CD8-positive, alpha-beta memory T cell (primary cell): ENCODE measurements at regions not wholly inside any gene's neighbourhood (a gene's known extent, or its start where the extent isn't known, plus 50 kb on each side); places are given as distances from the start of the nearest gene placed in this dataset.
"Not testable (repeated sequence)": the region's sequence is repeated elsewhere in the genome, so short reads cannot be mapped to it uniquely, and the experiment has no call there.

Experiments
- CTCF ChIA-PET: fragments of 350-600 bp; sonication (Branson Sonifier 250); formaldehyde crosslinking; loops from one replicate; lab custom pipeline; 2021; ENCODE audit warnings: antibody characterized with exemption; lab: Charles Lee
- POLR2A ChIA-PET: fragments of 350-600 bp; sonication (Branson Sonifier 250); formaldehyde crosslinking; loops from one replicate; lab custom pipeline; 2021; ENCODE audit warnings: antibody characterized with exemption; lab: Charles Lee
- DNase-seq, 5 donors: peaks; one replicate each; pipeline versions ENCODE4 v3.0.0 to v3.0.0-alpha.2; 2020 to 2022; ENCODE audit warnings: mixed read lengths in 1 of 5
- H3K27ac ChIP-seq: one replicate; pipeline ENCODE4 v1.7.0; 2013; ENCODE audit warnings: low read depth, mild to moderate bottlenecking, low read length, moderate library complexity
- H3K27me3 ChIP-seq: 2 replicates; pipeline ENCODE4 v1.7.0; 2013; ENCODE audit warnings: low read length, mild to moderate bottlenecking; ENCODE audit not compliant: insufficient read depth, poor library complexity, severe bottlenecking
- H3K36me3 ChIP-seq: 2 replicates; pipeline ENCODE4 v1.7.0; 2013; ENCODE audit warnings: mild to moderate bottlenecking, low read length, moderate library complexity; ENCODE audit not compliant: insufficient read depth
- H3K4me1 ChIP-seq: 2 replicates; pipeline ENCODE4 v1.7.0; 2013; ENCODE audit warnings: mild to moderate bottlenecking, low read length, moderate library complexity; ENCODE audit not compliant: insufficient read depth
- H3K4me3 ChIP-seq: 2 replicates; pipeline ENCODE4 v1.7.0; 2013; ENCODE audit warnings: mild to moderate bottlenecking, low read length
- H3K9me3 ChIP-seq: 2 replicates; pipeline ENCODE4 v1.7.0; 2013; ENCODE audit warnings: mild to moderate bottlenecking, low read length
- H3K27ac Mint-ChIP-seq, 8 donors: one replicate each; pipeline ENCODE4 v1.8.0; 2020 to 2021; ENCODE audit warnings: mixed read lengths in 8 of 8, mild to moderate bottlenecking in 6 of 8, inconsistent platforms in 3 of 8, moderate library complexity in 3 of 8
- H3K27me3 Mint-ChIP-seq, 2 donors: one replicate each; pipeline ENCODE4 v1.8.0; 2020 to 2021; ENCODE audit warnings: mixed read lengths in 2 of 2, mild to moderate bottlenecking in 1 of 2, moderate library complexity in 1 of 2
- H3K36me3 Mint-ChIP-seq, 3 donors: one replicate each; pipeline ENCODE4 v1.8.0; 2020 to 2021; ENCODE audit warnings: mixed read lengths in 3 of 3, inconsistent platforms in 1 of 3, mild to moderate bottlenecking in 1 of 3
- H3K4me1 Mint-ChIP-seq, 3 donors: one replicate each; pipeline ENCODE4 v1.8.0; 2020 to 2021; ENCODE audit warnings: mixed read lengths in 3 of 3, inconsistent platforms in 1 of 3, mild to moderate bottlenecking in 1 of 3
- H3K4me3 Mint-ChIP-seq, 7 donors: one replicate each; pipeline ENCODE4 v1.8.0; 2020 to 2021; ENCODE audit warnings: mixed read lengths in 7 of 7, mild to moderate bottlenecking in 6 of 7, moderate library complexity in 4 of 7, inconsistent platforms in 2 of 7
- H3K9me3 Mint-ChIP-seq, 5 donors: one replicate each; pipeline ENCODE4 v1.8.0; 2020 to 2022; ENCODE audit warnings: mixed read lengths in 5 of 5, mild to moderate bottlenecking in 3 of 5, moderate library complexity in 2 of 5, inconsistent platforms in 1 of 5

- DNase-seq, H3K27ac ChIP-seq, H3K9me3 Mint-ChIP-seq, H3K4me3 ChIP-seq, POLR2A ChIA-PET, H3K27ac Mint-ChIP-seq, H3K36me3 Mint-ChIP-seq, H3K9me3 ChIP-seq, H3K36me3 ChIP-seq, CTCF ChIA-PET: not testable (repeated sequence)
- Histone ChIP-seq H3K4me1 (peaks cover 11% of the 10 kb centered on the region), H3K27me3 (peaks cover 20% of the 10 kb centered on the region)
- peak overlapping the region in 2 of 7 donors; percentile 3 to 62 for H3K4me3 Mint-ChIP-seq
- peaks cover 40 to 49% (median 45%) of the 10 kb centered on the region in 3 donors for H3K4me1 Mint-ChIP-seq
- H3K27me3 Mint-ChIP-seq: peaks cover 59 to 63% of the 10 kb centered on the region in 2 donors
Measured at GRCh38 chr20:25855451-25856156, 159.0 kb upstream of the ZNF337 start.

GRCh38 chr20:25854666-25855065 lies 158.0 kb upstream of the ZNF337 start:
- H3K27ac Mint-ChIP-seq: not testable (repeated sequence)
- H3K27me3 Mint-ChIP-seq: peaks cover 50 to 54% of the 10 kb centered on the region in 2 donors

DNA sequence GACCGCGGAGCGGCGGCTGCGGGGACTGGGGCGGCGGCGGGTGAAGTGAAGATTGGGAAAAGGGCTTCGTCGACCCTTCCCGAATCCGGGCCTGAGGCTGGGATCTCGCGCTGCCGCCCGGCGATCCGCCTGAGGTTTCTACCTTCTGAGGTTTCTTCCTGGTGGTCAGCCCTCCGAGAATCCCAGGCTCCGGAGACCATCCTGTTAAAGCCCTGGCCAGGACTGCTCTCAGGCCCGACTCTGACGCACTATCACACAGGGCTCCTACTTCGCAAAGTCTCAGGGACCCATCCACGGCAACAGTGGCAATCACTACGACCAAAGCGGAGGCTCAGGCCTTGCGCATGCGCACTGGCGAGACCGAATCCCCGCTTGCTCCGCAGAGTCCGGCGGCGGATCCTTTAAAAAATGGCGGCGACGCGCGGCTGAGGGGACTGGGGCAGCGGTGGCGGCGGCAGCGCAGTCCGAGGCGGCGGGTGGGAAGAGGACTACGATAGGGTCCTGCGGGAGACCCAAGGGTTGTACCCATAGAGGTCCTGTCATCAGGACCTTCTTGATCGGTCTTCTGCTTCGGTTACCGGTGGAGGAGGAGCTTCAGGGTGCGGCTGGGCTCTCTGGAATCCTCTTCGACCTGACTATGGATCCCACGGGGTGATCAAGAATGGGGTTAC lies 157.2 kb upstream of the ZNF337 start:
- H3K9me3 ChIP-seq, H3K27ac ChIP-seq, CTCF ChIA-PET, H3K9me3 Mint-ChIP-seq, H3K36me3 Mint-ChIP-seq, H3K4me1 ChIP-seq, H3K27me3 ChIP-seq, POLR2A ChIA-PET, H3K36me3 ChIP-seq: not testable (repeated sequence)
- Mint-ChIP-seq H3K4me1 (peaks cover 25 to 33% (median 29%) of the 10 kb centered on the region in 3 donors), H3K4me3 (peak overlapping the region; percentile 71 to 95 (median 91)), H3K27me3 (peaks cover 42 to 47% of the 10 kb centered on the region in 2 donors), H3K27ac (peak overlapping the region in 5 of 8 donors; percentile 57 to 89 (median 81))
- peak overlapping the region; percentile 82 for H3K4me3 ChIP-seq
- peak; percentile 60 to 83 (median 78) for DNase-seq

More at GRCh38 chr20:25854666-25855065, 158.0 kb upstream of the ZNF337 start:
- H3K9me3 Mint-ChIP-seq, H3K9me3 ChIP-seq, H3K36me3 ChIP-seq, H3K4me3 ChIP-seq, H3K36me3 Mint-ChIP-seq, POLR2A ChIA-PET, H3K27ac ChIP-seq, CTCF ChIA-PET, H3K4me1 ChIP-seq, DNase-seq: not testable (repeated sequence)
- Mint-ChIP-seq H3K4me1 (peaks cover 30 to 40% (median 36%) of the 10 kb centered on the region in 3 donors), H3K4me3 (peak overlapping the region; percentile 40 to 95 (median 86))
- peaks cover 11% of the 10 kb centered on the region for H3K27me3 ChIP-seq

- Mint-ChIP-seq H3K27me3 (peaks cover 36 to 42% of the 10 kb centered on the region in 2 donors), H3K27ac (peak overlapping the region in 5 of 8 donors; percentile 31 to 91 (median 89)), H3K4me3 (peak overlapping the region; percentile 71 to 95 (median 91)), H3K4me1 (peaks cover 20 to 29% (median 25%) of the 10 kb centered on the region in 3 donors)
- peak in 1 of 5 donors; percentile 41 for DNase-seq
- H3K9me3 Mint-ChIP-seq, H3K36me3 ChIP-seq, H3K9me3 ChIP-seq, H3K36me3 Mint-ChIP-seq, CTCF ChIA-PET, H3K27ac ChIP-seq, H3K4me1 ChIP-seq, POLR2A ChIA-PET, H3K27me3 ChIP-seq: not testable (repeated sequence)
- peak overlapping the region; percentile 82 for H3K4me3 ChIP-seq
Measured at GRCh38 chr20:25852968-25853717, 156.5 kb upstream of the ZNF337 start.

GRCh38 chr20:25850133-25850532 lies 153.5 kb upstream of the ZNF337 start:
- H3K9me3 Mint-ChIP-seq, H3K9me3 ChIP-seq, POLR2A ChIA-PET, H3K4me3 Mint-ChIP-seq, H3K36me3 Mint-ChIP-seq, H3K27me3 ChIP-seq, CTCF ChIA-PET, H3K4me3 ChIP-seq, H3K4me1 ChIP-seq, H3K27ac ChIP-seq, H3K36me3 ChIP-seq: not testable (repeated sequence)
- Mint-ChIP-seq H3K27ac (peak overlapping the region in 1 of 8 donors; percentile 24), H3K27me3 (peaks cover 20 to 21% of the 10 kb centered on the region in 2 donors), H3K4me1 (peaks cover 11 to 18% (median 17%) of the 10 kb centered on the region in 3 donors)
- peak in 1 of 5 donors; percentile 25 for DNase-seq

DNA sequence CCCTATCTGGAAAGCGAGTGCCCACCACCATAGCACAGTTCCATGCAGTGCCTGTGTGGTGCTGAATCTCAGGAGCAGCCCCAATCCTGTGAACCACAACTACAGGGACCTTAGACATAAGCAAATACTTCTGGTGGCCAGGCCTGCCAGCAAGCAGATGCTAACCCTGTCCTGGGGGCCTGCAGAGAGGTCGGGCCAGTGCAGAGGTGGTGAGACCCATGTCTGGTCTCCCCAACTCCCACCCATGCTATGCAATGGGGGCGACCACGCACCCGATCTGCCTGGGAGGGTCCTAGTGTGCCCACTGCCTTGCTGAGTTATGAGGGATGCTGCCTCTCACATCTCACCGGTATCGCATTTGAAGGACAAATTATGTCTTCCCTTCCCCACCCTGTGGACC lies 151.6 kb upstream of the ZNF337 start:
- no peaks in the 10 kb centered on the region for H3K4me1 ChIP-seq
- H3K9me3 ChIP-seq: no peaks in the 10 kb centered on the region
- DNase-seq: peak in 1 of 5 donors; percentile 30
- Mint-ChIP-seq H3K4me3 (no peak overlapping the region), H3K4me1 (peaks cover 4 to 6% (median 5%) of the 10 kb centered on the region in 3 donors), H3K9me3 (no peaks in the 10 kb centered on the region), H3K27me3 (peaks cover 6 to 10% of the 10 kb centered on the region in 2 donors), H3K36me3 (no peaks in the 10 kb centered on the region), H3K27ac (no peak overlapping the region)
- POLR2A ChIA-PET: no interaction called here
- H3K4me3 ChIP-seq: no peak overlapping the region
- H3K36me3 ChIP-seq: no peaks in the 10 kb centered on the region
- CTCF ChIA-PET: no interaction called here
- H3K27me3 ChIP-seq: no peaks in the 10 kb centered on the region
- H3K27ac ChIP-seq: no peak overlapping the region

- H3K27ac ChIP-seq, H3K27me3 Mint-ChIP-seq, H3K27ac Mint-ChIP-seq, H3K4me1 ChIP-seq, H3K27me3 ChIP-seq, H3K4me3 Mint-ChIP-seq, CTCF ChIA-PET, H3K4me1 Mint-ChIP-seq, H3K9me3 ChIP-seq, DNase-seq, H3K9me3 Mint-ChIP-seq, H3K36me3 Mint-ChIP-seq, H3K4me3 ChIP-seq, POLR2A ChIA-PET, H3K36me3 ChIP-seq: not testable (repeated sequence)
Measured at GRCh38 chr20:25844640-25845039, 148.0 kb upstream of the ZNF337 start.

- DNase-seq, H3K27ac Mint-ChIP-seq, POLR2A ChIA-PET, H3K36me3 Mint-ChIP-seq, H3K27me3 ChIP-seq, H3K4me1 Mint-ChIP-seq, H3K36me3 ChIP-seq, CTCF ChIA-PET, H3K9me3 Mint-ChIP-seq, H3K9me3 ChIP-seq, H3K4me1 ChIP-seq, H3K27ac ChIP-seq, H3K4me3 ChIP-seq, H3K4me3 Mint-ChIP-seq, H3K27me3 Mint-ChIP-seq: not testable (repeated sequence)
Measured at GRCh38 chr20:25813511-25813910, 116.9 kb upstream of the ZNF337 start.
